Renal pelvis (tissue), 1 donor: ENCODE measurements at regions not wholly inside any gene's neighbourhood (a gene's known extent, or its start where the extent isn't known, plus 50 kb on each side); places are given as distances from the start of the nearest gene placed in this dataset.
"Not testable (repeated sequence)": the region's sequence is repeated elsewhere in the genome, so short reads cannot be mapped to it uniquely, and the experiment has no call there.

Experiments used
- DNase-seq: peaks from one replicate; pipeline ENCODE4 v3.0.0-alpha.2; 2013

DNA sequence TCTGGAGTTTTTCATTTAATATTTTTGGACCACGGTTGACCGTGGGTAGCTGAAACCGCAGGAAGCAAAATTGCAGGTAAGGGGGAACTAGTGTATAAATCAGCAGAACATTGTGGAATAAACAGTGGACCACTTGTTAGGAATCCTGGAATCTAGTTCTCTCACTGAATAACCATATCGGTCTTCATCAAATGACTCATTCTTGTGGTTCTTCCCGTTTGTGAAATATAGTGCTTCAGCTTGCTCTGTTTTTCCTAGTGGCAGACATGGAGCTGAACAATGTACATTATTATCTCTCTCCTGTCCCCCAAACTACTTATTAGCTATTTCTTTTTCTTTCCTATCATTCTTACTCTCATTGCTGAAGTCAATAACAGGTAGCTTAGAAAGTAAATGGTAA, 61.9 kb downstream of the HSPA13 start:
- DNase-seq: no peak

DNA sequence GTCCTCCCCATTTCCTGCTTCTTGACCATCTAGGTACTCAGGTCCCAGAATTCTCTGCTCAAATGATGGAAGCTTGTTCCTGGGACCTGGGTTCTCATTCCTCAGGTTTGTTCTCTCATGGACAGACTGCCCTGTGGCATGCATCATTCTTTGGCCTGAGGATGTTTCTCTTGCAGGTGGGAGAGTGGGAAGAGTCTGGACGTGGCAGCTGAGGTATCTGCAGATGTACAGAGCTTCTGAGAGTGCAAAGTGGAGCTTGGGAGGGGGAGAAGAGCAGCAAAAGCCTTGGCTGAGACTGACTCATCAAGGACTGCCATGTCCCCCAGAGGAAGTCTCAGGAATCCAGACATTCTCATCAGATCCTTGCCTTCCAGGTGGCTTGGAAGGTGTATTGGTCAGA, 63.1 kb downstream of the HSPA13 start:
- no peak for DNase-seq

DNA sequence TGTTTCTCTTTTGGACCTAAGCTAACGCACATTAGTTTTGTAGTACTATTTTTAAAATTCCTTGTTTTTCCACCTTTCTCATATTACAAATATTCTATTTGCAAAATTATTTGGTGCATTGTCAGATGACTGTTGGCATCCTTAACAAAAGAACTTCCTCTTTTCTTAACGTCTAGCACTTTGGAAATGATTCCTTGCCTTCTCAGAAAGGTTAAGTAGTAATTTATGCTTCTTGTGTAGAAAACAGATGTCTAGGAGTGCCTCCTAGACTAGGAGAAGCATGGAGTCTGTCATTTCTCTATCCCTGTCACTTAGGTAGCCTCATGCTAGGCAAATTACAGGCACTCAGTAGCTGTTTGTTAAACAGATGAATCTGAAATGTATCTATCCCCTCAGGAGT, 64.4 kb downstream of the HSPA13 start:
- DNase-seq: no peak

DNA sequence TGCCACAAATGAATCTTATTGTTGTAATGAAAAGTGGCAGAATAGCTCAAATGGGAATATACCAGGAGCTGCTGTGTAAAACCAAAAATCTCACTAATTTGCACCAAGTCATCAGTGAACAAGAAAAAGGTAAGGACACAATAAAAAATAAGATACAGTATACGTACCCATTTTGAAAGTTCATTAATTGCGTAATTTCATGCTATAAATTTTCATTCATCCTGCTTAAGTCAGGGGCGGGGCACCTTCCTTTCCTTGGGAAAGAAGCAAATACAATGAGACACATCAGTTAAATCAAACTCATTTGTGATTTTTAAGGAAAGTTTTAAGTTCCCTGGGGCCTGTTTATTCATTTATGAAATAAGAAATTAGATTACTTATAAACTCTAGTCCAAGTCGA, 65.4 kb downstream of the HSPA13 start:
- DNase-seq: no peak

DNA sequence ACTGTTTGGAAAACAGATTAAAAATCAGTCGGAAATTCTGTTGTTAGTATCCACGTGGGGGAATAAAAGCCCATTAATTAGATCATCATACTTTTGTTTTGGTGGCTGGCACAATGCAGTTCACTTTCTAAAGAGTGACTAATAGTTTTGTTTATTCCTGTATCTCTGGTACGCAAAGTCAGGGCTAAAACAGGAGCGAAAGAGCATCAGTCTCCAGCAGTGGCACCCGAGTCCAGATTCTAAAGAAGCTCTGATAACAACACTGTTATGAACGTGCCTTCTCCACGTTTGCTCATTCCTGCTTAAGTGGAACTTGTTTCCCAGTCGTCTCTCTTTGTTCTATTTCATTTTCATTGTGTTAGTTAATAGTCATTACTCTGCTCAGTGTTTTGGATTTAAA, 69.6 kb downstream of the HSPA13 start:
- no peak for DNase-seq

DNA sequence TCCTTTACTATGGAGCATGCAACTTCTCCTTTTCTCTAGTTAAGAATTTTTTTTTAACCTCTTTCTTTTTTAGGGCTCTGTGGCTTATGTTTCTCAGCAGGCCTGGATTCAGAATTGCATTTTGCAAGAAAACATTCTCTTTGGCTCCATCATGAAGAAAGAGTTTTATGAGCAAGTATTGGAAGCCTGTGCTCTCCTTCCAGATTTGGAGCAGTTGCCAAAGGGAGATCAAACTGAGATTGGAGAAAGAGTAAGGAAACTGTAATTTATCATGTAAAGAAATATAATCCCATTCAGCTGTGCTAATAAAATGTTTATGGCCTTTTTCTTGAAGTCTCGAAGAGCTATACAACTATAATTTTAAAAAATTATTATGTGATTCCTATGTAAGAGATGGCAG, 70.1 kb downstream of the HSPA13 start:
- DNase-seq: peak; percentile 20

DNA sequence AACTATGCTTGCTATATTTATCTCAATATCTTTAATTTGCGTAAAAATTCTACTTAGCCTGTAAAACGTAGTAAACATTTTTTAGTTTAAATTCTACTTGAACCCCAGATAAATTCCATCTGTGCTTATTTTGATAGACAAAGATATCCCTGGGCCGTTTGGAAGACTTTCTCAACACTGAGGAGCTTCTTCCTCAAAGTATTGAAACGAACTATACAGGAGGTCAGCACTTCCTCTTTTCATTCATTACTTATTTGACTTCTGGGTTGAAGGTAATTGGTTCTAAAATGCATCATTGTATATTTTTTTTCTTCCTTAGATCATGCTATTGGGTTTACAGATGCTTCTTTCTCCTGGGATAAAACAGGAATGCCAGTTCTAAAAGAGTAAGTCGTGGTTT, 74.7 kb downstream of the HSPA13 start:
- no peak for DNase-seq

DNA sequence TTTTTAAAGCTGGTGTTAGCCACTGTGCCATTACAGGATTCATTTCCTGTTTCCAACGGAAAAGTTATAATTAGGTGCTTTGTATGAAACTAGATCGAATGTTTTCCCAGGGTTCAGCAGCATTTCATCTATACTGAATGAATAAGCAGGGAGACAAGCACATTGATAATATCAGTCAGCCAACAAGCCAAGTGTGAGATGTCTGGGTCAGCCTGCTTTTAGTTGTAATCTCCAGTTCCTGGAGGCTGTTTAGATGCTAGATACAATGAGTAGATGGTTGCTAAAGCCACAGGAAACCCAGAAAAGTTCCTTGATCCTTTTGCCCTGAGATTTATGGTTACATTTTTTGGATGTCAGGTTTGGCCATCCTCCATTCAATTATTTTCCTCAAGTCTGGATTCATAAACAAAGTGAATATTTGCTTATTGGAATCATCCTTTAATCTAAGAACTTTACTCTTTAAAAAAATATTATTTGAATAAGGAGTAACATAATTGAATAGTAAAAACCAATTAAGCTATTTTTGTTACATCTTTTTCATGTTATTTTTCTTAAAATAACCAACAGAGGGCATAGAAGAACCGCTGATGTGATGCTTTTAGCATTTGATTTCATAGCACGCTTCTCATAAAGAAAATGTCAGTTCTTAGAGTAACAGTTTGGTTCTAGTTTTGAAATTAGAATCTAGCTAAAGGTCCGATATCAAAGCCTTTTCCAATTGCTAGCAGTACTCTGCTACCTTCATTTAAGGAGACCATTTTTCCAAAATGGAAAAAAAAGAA, 76.6 kb downstream of the HSPA13 start:
- DNase-seq: peak; percentile 4

DNA sequence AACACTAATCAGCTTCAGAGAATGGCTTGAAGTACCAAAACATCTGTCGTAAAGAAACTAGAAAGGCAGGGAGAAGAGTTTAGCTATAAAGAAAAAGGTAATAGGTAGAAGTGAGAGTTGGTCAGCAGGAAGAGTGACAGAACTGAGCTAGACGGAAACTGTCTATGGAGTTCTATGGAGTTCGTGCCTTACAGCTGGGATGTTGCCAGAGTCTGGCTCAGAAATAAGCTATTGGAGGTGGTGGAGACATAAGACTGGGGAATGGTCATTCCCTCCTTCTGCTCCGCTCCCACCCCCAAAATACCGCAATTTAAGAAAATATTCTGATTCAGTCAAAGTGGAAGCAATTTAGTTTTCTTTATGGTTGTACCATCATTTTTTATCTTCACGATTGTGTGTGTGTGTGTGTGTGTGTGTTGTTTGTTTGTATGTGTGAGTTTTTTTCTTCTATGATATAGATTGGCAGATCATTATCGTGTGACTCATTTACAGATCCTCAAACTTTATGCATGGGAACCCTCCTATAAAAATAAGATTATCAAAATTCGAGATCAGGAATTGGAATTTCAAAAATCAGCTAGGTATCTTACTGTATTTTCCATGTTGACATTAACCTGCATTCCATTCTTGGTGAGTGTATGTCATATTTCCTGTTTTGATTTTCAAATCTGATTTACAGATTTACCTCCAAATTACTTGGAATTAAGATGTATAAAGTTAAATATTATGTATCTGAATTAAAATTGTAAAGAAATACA, 79.0 kb downstream of the HSPA13 start:
- no peak for DNase-seq

DNA sequence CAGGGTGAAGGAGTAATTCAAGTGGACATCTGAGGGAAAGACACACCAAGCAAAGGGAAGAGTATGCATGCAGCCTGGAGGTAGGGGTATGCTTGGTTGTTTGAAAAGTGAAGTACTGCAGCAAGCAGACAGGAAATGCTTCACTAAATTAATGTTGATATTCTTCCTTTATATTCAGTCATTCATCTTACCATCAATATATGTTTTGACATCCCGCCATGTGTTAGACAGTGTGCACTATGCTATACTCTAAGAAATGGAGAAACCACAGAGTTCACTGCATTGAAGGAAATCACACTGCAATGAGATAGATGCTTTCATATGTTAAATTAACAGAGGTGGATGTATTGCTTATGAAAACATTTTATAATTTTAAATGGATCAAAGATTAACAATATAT, 82.9 kb downstream of the HSPA13 start:
- no peak for DNase-seq

DNA sequence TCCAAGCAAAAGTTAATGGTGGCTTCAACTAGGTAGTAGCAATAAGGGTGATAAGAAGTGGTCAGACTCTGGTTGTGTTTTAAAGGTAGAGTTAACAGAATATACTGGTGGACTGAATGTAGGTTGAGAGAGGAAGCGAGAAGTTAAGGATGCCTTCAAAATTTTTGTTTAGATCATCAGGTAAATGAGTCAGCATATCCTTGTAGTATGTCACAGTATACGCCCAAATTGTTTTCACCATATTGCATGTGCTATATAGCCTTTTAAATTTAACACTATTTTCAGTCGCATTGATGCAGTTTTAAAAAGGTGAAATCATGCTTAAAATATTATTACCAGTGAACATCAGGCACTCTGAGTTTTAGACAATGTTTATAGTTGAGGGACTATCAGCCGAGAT, 74.6 kb downstream of the RBM11 start:
- DNase-seq: no peak

DNA sequence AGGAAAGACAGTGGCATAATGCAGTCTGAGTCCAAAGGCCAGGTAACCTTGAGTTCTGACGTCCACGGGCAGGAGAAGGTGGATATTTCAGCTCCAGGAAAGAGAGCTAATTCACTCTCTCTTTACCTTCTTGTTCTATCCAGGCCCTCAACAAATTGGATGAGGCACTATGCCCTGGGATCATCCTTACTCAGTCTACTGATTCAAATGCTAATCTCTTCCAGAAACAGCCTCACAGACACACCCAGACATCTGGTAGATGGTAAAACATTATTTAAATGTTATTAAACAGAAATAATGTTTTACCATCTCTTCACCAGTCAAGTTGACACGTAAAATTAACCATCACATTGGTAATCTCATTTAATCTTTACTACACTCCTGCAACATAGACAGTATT, 73.0 kb downstream of the RBM11 start:
- no peak for DNase-seq

DNA sequence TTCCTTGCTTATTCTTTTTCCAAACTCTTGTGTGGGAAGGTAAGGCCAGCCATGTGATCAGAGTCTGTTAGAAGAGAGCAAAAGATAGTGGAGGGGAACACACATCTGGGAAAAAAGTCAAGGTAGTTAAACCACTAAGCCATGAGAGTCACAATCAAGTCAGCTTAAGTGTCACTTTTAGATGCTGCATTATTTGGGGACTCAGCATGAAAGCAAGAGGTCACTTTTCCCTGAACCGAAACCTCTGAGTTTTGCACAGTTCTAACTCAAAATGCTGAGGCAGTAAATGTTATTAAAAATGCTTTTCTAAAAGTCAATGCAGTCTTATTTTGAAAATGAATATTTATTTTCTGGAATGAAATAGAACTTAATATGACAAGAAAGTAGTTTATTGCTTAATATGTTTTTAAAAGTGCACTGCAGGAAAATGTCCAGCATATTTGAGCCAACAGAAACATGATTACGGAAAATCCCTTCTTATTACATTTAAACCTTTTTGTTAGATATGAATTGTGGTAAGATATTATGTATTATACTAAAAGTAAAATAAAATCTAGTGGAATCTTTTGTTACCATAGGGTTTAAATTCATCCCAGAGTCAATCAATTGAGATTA, 69.3 kb downstream of the RBM11 start:
- DNase-seq: no peak

DNA sequence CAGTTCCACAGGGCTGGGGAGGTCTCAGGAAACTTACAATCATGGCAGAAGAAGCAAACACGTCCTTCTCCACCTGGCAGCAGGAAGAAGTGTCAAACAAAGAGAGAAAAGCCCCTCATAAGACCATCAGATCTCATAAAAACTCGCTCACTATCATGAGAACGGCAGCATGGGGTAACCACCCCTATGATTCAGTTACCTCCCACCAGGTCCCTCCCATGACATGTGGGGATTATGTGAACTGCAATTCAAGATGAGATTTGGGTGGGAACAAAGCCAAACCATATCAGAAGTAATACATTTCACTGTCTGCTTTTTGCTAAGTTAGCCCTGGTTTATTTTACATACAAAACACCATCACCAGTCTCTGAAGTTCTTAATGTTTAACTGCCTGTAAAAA, 68.5 kb downstream of the RBM11 start:
- no peak for DNase-seq

DNA sequence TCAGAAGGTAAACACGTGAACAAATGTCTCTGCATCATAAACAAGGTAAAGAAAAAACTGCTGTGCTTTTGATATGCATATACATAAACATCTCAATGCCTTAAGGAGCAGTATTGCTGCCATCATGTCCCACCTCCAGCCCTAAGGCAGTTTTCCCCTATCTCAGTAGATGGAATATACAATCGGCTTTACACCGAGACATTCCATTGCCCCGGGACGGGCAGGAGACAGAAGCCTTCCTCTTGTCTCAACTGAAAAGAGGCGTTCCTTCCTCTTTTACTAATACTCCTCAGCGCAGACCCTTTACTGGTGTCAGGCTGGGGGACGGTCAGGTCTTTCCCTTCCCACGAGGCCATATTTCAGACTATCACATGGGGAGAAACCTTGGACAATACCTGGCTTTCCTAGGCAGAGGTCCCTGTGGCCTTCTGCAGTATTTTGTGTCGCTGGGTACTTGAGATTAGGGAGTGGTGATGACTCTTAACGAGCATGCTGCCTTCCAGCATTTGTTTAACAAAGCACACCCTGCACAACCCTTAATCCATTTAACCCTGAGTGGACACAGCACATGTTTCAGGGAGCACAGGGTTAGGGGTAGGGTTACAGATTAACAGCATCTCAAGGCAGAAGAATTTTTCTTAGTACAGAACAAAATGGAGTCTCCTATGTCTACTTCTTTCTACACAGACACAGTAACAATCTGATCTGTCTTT, 65.4 kb downstream of the RBM11 start:
- not testable (repeated sequence) for DNase-seq
